ENCODE measurements at regions not wholly inside any gene's neighbourhood (a gene's known extent, or its start where the extent isn't known, plus 50 kb on each side); places are given as distances from the start of the nearest gene placed in this dataset.

DNA sequence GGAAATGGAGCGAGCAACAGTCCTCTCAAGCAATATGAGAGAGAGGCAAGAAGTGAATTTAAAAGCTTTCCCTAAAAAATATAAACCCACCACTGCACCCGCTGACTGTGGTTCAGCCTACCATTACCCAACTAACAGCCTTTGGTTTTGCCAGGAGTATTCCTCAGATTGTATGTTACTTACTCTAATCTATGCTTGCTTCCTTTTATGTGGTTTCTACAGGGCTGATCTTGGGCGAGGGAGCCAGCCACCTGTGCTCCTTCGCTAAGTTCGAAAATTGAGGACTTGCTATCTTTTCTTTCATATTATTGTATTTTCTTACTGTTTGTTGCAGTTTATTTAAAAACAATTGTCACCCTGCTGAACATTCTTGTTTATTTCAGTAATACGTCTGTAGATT is 101.1 kb downstream of the DDX53 start:
- ChIA-PET POLR2A (no interaction called here), RAD21 (ENCODE audit: low non-redundant PET in 1 of 2, low total read pairs in 2 of 2, uncharacterized antibody in 2 of 2, unreplicated experiment in 2 of 2) (no interaction called here), CTCF (no interaction called here)
- Histone ChIP-seq H3K4me3 (replicated peaks in 1 of 2; ENCODE audit: low read depth in 1 of 2, low read length in 2 of 2) (no peak overlapping the region), H3K9ac (ENCODE audit: low read length) (no peak overlapping the region), H2AFZ (ENCODE audit: low read depth, low read length, poor library complexity, severe bottlenecking) (no peak overlapping the region), H3K27ac (ENCODE audit: low read depth, low read length) (no peak overlapping the region), H3K9me3 (ENCODE audit: control insufficient read depth in 1 of 2, insufficient read depth in 1 of 2, low read depth in 1 of 2, low read length in 2 of 2) (no peaks in the 10 kb centered on the region), H3K36me3 (ENCODE audit: control insufficient read depth in 1 of 2, insufficient read depth in 2 of 2, low read length in 2 of 2) (no peaks in the 10 kb centered on the region), H3K27me3 (ENCODE audit: insufficient read depth, low read length) (no peaks in the 10 kb centered on the region), H3K4me1 (ENCODE audit: control insufficient read depth in 1 of 2, insufficient read depth in 2 of 2, low read length in 2 of 2) (no peaks in the 10 kb centered on the region), H3K79me2 (ENCODE audit: insufficient read depth, low read length) (no peaks in the 10 kb centered on the region), H3K9me2 (ENCODE audit: insufficient read depth) (no peaks in the 10 kb centered on the region), H3K4me2 (ENCODE audit: low read length) (no peak overlapping the region), H4K20me1 (ENCODE audit: insufficient read depth) (no peaks in the 10 kb centered on the region)
- intact Hi-C loops (cut with micrococcal nuclease), result no loop called here
- TF ChIP-seq JUND (IDR thresholded peaks at IDR 0.05) (no peak), SIN3A (IDR thresholded peaks at IDR 0.05; ENCODE audit: low read depth) (no peak), ELF1 (IDR thresholded peaks at IDR 0.05; ENCODE audit: borderline replicate concordance, low read depth) (no peak), ZFX (IDR thresholded peaks at IDR 0.05) (no peak), EGR1 (IDR thresholded peaks at IDR 0.05; ENCODE audit: low read depth) (no peak), CBX3 (IDR thresholded peaks at IDR 0.05; ENCODE audit: low read depth) (no peak), FOSL1 (IDR thresholded peaks at IDR 0.05; ENCODE audit: low read depth) (no peak), EZH2phosphoT487 (IDR thresholded peaks at IDR 0.05; ENCODE audit: borderline replicate concordance) (no peak)
- TF ChIP-seq, protein P1, sequence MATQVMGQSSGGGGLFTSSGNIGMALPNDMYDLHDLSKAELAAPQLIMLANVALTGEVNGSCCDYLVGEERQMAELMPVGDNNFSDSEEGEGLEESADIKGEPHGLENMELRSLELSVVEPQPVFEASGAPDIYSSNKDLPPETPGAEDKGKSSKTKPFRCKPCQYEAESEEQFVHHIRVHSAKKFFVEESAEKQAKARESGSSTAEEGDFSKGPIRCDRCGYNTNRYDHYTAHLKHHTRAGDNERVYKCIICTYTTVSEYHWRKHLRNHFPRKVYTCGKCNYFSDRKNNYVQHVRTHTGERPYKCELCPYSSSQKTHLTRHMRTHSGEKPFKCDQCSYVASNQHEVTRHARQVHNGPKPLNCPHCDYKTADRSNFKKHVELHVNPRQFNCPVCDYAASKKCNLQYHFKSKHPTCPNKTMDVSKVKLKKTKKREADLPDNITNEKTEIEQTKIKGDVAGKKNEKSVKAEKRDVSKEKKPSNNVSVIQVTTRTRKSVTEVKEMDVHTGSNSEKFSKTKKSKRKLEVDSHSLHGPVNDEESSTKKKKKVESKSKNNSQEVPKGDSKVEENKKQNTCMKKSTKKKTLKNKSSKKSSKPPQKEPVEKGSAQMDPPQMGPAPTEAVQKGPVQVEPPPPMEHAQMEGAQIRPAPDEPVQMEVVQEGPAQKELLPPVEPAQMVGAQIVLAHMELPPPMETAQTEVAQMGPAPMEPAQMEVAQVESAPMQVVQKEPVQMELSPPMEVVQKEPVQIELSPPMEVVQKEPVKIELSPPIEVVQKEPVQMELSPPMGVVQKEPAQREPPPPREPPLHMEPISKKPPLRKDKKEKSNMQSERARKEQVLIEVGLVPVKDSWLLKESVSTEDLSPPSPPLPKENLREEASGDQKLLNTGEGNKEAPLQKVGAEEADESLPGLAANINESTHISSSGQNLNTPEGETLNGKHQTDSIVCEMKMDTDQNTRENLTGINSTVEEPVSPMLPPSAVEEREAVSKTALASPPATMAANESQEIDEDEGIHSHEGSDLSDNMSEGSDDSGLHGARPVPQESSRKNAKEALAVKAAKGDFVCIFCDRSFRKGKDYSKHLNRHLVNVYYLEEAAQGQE (IDR thresholded peaks at IDR 0.05; ENCODE audit: low read depth), result no peak
- TF ChIP-seq, protein P2, sequence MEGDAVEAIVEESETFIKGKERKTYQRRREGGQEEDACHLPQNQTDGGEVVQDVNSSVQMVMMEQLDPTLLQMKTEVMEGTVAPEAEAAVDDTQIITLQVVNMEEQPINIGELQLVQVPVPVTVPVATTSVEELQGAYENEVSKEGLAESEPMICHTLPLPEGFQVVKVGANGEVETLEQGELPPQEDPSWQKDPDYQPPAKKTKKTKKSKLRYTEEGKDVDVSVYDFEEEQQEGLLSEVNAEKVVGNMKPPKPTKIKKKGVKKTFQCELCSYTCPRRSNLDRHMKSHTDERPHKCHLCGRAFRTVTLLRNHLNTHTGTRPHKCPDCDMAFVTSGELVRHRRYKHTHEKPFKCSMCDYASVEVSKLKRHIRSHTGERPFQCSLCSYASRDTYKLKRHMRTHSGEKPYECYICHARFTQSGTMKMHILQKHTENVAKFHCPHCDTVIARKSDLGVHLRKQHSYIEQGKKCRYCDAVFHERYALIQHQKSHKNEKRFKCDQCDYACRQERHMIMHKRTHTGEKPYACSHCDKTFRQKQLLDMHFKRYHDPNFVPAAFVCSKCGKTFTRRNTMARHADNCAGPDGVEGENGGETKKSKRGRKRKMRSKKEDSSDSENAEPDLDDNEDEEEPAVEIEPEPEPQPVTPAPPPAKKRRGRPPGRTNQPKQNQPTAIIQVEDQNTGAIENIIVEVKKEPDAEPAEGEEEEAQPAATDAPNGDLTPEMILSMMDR (IDR thresholded peaks at IDR 0.05 in 2 of 3, conservative IDR thresholded peaks at IDR 0.05 in 1 of 3; ENCODE audit: borderline replicate concordance in 1 of 3, insufficient read depth in 1 of 3, low read depth in 2 of 3, low read length in 2 of 3), result no peak
- BruUV-seq (replicated peaks), result no TSS peak
- DNase-seq (ENCODE audit: low read depth, low spot score), result no peak
- ATAC-seq, result no peak
